Omental fat pad (tissue), 3 donors: ENCODE measurements at regions not wholly inside any gene's neighbourhood (a gene's known extent, or its start where the extent isn't known, plus 50 kb on each side); places are given as distances from the start of the nearest gene placed in this dataset.

Source experiments
- ATAC-seq: fragments of 150-250 bp; one replicate; pipeline ENCODE4 v1.9.1; 2016; ENCODE audit warnings: mild to moderate bottlenecking, moderate library complexity; ENCODE audit not compliant: low FRiP score
- DNase-seq: peaks from one replicate; pipeline ENCODE4 v3.0.0-alpha.2; 2019; ENCODE audit warnings: low spot score
- TF ChIP-seq, protein P1 (sequence below), 3 donors: fragments of 450-650 bp; IDR thresholded peaks; one replicate each; pipeline ENCODE4 v1.5.1; 2016 to 2017; ENCODE audit warnings: antibody characterized with exemption in 3 of 3, mild to moderate bottlenecking in 3 of 3, moderate library complexity in 2 of 3

- DNase-seq (no peak), ATAC-seq (peak; percentile 74)
- TF ChIP-seq, protein P1, sequence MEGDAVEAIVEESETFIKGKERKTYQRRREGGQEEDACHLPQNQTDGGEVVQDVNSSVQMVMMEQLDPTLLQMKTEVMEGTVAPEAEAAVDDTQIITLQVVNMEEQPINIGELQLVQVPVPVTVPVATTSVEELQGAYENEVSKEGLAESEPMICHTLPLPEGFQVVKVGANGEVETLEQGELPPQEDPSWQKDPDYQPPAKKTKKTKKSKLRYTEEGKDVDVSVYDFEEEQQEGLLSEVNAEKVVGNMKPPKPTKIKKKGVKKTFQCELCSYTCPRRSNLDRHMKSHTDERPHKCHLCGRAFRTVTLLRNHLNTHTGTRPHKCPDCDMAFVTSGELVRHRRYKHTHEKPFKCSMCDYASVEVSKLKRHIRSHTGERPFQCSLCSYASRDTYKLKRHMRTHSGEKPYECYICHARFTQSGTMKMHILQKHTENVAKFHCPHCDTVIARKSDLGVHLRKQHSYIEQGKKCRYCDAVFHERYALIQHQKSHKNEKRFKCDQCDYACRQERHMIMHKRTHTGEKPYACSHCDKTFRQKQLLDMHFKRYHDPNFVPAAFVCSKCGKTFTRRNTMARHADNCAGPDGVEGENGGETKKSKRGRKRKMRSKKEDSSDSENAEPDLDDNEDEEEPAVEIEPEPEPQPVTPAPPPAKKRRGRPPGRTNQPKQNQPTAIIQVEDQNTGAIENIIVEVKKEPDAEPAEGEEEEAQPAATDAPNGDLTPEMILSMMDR (IDR thresholded peaks at IDR 0.05): no peak
Observed at GRCh38 chr14:44833376-44834060, 128.2 kb downstream of the KLHL28 start.

DNA sequence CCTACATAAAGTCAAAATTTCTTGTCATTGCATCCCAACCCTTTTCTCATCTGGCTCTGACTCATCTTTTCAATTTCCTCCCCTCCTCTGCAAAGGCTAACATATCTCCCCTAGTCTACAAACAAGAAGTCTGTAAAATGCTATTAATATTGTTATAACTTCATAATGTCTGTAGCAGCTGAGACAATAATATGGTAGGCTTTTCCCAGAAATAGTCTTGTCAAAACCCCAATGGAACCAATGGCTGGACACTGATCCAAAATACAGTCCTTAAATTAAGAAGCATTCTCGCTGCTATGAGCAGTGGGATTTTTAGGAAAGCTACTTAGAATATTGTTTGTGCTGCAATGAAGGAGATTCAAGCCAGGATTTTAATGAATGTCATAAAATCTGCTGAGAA, 131.4 kb downstream of the KLHL28 start:
- ATAC-seq (no peak), DNase-seq (no peak)
- TF ChIP-seq, protein P1 (IDR thresholded peaks at IDR 0.05): no peak

- TF ChIP-seq, protein P1 (IDR thresholded peaks at IDR 0.05): no peak
- DNase-seq: no peak
- no peak for ATAC-seq
Observed at GRCh38 chr14:44829021-44829420, 132.7 kb downstream of the KLHL28 start.

DNA sequence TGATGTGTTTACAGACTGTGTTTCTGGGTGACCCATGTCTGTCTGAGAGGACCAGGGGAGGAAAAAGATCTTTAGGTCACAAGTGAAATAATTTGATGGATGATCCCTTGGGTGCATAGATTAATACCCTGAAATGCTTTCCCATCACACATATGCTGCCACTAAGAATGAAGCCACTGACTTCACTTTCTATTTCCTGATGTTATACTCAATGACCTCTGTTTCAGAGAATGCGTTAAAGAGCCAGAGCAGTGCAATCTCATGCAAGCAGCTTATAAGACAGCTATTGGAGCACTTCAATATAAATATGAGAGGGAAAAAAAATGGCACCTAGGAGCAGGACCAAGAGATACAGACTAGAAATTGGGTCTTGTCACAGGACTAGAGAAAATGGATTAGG, 133.7 kb downstream of the KLHL28 start:
- ATAC-seq: no peak
- TF ChIP-seq, protein P1 (IDR thresholded peaks at IDR 0.05): no peak

GRCh38 chr14:44820230-44820964, 141.3 kb downstream of the KLHL28 start:
- DNase-seq (no peak), ATAC-seq (no peak)
- TF ChIP-seq, protein P1 (IDR thresholded peaks at IDR 0.05): no peak

More for the DNA sequence above, 133.7 kb downstream of the KLHL28 start:
- no peak for DNase-seq

GRCh38 chr14:44814196-44814595, 147.6 kb downstream of the KLHL28 start:
- DNase-seq: no peak
- TF ChIP-seq, protein P1 (IDR thresholded peaks at IDR 0.05): no peak
- no peak for ATAC-seq

DNA sequence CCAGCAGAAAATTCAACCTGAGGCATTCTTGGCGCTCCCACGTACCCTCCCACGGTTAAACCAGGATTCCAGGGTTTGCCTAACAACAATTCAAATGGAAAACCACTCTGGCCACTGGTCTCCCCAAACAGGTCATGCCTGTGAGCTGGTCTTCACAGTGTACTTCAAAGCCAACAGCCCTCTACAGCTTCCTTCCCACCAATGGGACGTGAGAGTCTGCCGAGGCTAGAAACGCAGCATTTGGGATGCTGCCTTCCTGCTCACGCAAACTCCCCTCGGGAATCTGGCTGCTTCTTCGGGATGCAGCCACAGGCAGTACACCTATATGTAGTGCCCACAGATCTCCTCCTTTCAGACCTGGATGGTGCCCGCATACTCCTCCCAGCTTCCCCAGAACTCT, 149.1 kb downstream of the KLHL28 start:
- TF ChIP-seq, protein P1 (IDR thresholded peaks at IDR 0.05): no peak
- ATAC-seq: no peak

More for the DNA sequence above, 149.1 kb downstream of the KLHL28 start:
- no peak for DNase-seq
